MCF 10A (cell line): ENCODE measurements at regions not wholly inside any gene's neighbourhood (a gene's known extent, or its start where the extent isn't known, plus 50 kb on each side); places are given as distances from the start of the nearest gene placed in this dataset.

Experiments used
- BruUV-seq: library from RNA; stranded (reverse); fragments of 400-500 nt; replicated peaks from 2 replicates; lab custom pipeline; 2021; lab: Mats Ljungman, UMichigan
- CTCF ChIA-PET: fragments of 300-600 bp; sonication (Branson Sonifier 250); formaldehyde crosslinking; extraction: SDS; loops from one replicate; lab custom pipeline; 2021; ENCODE audit warnings: antibody characterized with exemption, inconsistent platforms; lab: Yijun Ruan, JAX
- POLR2A ChIA-PET: fragments of 300-600, 350-650 bp; sonication (Branson Sonifier 250); formaldehyde crosslinking; extraction: SDS; loops from one replicate; lab custom pipeline; 2020; ENCODE audit warnings: antibody characterized with exemption, inconsistent platforms; lab: Yijun Ruan, JAX
- DNase-seq: peaks from one replicate; pipeline ENCODE4 v3.0.0-alpha.2; 2018; ENCODE audit not compliant: unreplicated experiment
- H3K27ac Mint-ChIP-seq: one replicate; pipeline ENCODE4 v1.8.0; 2022; ENCODE audit warnings: mild to moderate bottlenecking, low read depth, mixed read lengths; ENCODE audit not compliant: unreplicated experiment
- H3K27me3 Mint-ChIP-seq: one replicate; pipeline ENCODE4 v1.8.0; 2022; ENCODE audit warnings: mixed read lengths; ENCODE audit not compliant: insufficient read depth, unreplicated experiment
- H3K36me3 Mint-ChIP-seq: one replicate; pipeline ENCODE4 v1.8.0; 2022; ENCODE audit warnings: mild to moderate bottlenecking, moderate library complexity, mixed read lengths; ENCODE audit not compliant: insufficient read depth, unreplicated experiment
- H3K4me1 Mint-ChIP-seq: one replicate; pipeline ENCODE4 v1.8.0; 2022; ENCODE audit warnings: mixed read lengths; ENCODE audit not compliant: insufficient read depth, unreplicated experiment
- H3K4me3 Mint-ChIP-seq: one replicate; pipeline ENCODE4 v1.8.0; 2022; ENCODE audit warnings: mild to moderate bottlenecking, moderate library complexity, mixed read lengths; ENCODE audit not compliant: unreplicated experiment
- H3K9me3 Mint-ChIP-seq: one replicate; pipeline ENCODE4 v1.8.0; 2022; ENCODE audit warnings: mixed read lengths; ENCODE audit not compliant: unreplicated experiment
- intact Hi-C: fragments of 100-400 bp; cut with micrococcal nuclease; formaldehyde crosslinking; loops from 2 replicates; pipeline ENCODE4 v1.14.1; 2022
- TF ChIP-seq, protein P1 (sequence below): fragments of 200-600 bp; IDR thresholded peaks from one replicate; pipeline ENCODE4 v1.8.0; 2022; ENCODE audit warnings: antibody characterized with exemption, mild to moderate bottlenecking; ENCODE audit not compliant: unreplicated experiment

DNA sequence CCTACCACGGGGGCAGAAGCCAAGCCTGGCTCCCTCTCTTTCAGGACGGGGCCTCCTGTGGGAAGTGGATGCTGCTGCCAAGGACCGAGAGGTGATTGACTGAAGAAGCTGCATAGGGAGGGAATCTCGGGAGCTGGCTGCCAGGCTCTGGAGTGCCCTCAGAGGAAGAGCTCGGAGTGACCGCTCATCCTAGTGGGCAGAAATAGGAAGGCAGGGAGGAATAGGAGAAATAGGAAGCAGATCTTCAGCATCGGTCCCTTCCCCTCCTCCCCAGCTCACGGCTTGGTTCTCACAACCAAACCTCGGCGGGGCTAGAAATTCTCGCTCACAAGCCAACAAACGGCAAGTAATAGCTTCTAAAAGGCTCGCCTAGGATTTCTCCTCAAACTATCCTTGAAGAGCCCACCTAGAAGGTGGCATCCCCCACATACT, 159.9 kb upstream of the RAI14 start:
- BruUV-seq = no TSS peak
- intact Hi-C loops = no loop called here
- Mint-ChIP-seq H3K36me3 (no peaks in the 10 kb centered on the region), H3K27me3 (no peaks in the 10 kb centered on the region), H3K9me3 (no peaks in the 10 kb centered on the region), H3K4me1 (peaks cover 19% of the 10 kb centered on the region), H3K27ac (no peak overlapping the region), H3K4me3 (no peak overlapping the region)
- CTCF ChIA-PET = interaction anchor here (0.5 to 2.2 kb wide), 7 partner anchors 9 to 507 kb away, joined by 3 to 15 read pairs (median 3); no protein-coding TSS in a partner anchor
- POLR2A ChIA-PET = interaction anchor here (1.6 kb wide), 1 partner anchor 13 kb away, joined by 4 read pairs; no protein-coding TSS in a partner anchor
- no peak for DNase-seq
- TF ChIP-seq, protein P1, sequence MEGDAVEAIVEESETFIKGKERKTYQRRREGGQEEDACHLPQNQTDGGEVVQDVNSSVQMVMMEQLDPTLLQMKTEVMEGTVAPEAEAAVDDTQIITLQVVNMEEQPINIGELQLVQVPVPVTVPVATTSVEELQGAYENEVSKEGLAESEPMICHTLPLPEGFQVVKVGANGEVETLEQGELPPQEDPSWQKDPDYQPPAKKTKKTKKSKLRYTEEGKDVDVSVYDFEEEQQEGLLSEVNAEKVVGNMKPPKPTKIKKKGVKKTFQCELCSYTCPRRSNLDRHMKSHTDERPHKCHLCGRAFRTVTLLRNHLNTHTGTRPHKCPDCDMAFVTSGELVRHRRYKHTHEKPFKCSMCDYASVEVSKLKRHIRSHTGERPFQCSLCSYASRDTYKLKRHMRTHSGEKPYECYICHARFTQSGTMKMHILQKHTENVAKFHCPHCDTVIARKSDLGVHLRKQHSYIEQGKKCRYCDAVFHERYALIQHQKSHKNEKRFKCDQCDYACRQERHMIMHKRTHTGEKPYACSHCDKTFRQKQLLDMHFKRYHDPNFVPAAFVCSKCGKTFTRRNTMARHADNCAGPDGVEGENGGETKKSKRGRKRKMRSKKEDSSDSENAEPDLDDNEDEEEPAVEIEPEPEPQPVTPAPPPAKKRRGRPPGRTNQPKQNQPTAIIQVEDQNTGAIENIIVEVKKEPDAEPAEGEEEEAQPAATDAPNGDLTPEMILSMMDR = no peak

DNA sequence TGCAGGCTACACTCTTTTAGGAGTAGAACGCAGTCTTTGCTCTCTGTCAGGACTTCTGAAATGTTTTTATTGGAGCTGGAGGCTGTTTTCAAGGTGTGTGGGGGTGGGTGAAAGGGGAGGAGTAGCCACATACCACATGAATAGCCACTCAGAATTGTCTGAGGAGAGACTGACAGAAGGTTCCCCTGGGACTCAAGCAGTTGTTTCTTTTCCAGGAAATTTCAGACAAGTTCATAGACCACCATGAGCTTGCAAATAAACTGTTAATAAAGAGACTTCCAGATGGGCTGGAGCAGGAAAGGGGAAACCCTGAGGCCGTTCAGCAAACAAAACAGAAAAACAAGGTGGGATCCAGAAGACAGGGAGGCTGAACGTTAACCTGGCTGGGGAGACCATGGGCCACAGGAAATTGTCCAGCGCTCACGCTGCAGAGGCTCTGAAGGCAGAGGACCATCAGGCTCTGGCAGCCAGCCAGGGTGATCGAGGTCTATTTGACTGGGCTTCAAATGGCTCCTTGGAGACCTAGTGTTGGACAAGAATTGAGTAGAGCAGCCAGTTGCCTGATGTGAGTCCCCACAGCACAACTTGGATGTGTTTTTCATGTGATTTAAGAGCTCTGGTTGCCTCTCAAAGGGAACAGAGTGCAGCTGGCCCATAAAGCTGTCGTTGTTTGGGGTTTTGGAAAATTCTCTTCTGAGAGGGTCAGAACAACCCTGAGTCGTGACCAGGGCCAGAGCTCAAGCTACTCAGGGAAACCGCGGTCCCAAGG, 159.2 kb upstream of the RAI14 start:
- ChIA-PET CTCF (interaction anchor here (0.5 to 2.2 kb wide), 7 partner anchors 10 to 506 kb away, joined by 3 to 15 read pairs (median 3); no protein-coding TSS in a partner anchor), POLR2A (interaction anchor here (1.0 to 1.6 kb wide), 2 partner anchors 12 to 461 kb away, joined by 3 to 4 read pairs; no protein-coding TSS in a partner anchor)
- no peaks in the 10 kb centered on the region for H3K36me3 Mint-ChIP-seq
- intact Hi-C loops = no loop called here
- TF ChIP-seq, protein P1 = no peak
- no peak overlapping the region for H3K27ac Mint-ChIP-seq
- H3K27me3 Mint-ChIP-seq = no peaks in the 10 kb centered on the region
- DNase-seq = no peak
- H3K4me3 Mint-ChIP-seq = no peak overlapping the region
- BruUV-seq = no TSS peak
- peaks cover 19% of the 10 kb centered on the region for H3K4me1 Mint-ChIP-seq
- H3K9me3 Mint-ChIP-seq = no peaks in the 10 kb centered on the region

DNA sequence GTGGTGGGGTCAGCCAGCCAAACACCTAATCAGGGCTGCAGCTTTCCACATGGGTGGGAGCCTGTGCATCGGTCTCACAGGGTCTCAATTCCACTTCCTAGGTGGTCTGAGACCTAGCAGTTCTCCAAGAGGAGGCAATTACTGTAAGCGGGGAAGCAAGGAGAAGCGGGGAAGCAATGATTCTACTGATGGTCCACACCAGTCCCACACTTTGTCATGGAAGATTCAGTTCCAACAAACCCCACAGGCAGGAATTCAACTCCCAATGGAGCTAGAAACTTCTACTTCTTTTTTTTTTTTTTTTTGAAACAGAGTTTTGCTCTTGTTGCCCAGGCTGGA, 158.7 kb upstream of the RAI14 start:
- TF ChIP-seq, protein P1 = no peak
- no TSS peak for BruUV-seq
- Mint-ChIP-seq H3K27me3 (no peaks in the 10 kb centered on the region), H3K36me3 (no peaks in the 10 kb centered on the region), H3K27ac (no peak overlapping the region), H3K4me3 (no peak overlapping the region), H3K9me3 (no peaks in the 10 kb centered on the region), H3K4me1 (peaks cover 19% of the 10 kb centered on the region)
- no peak for DNase-seq
- ChIA-PET CTCF (interaction anchor here (0.6 to 2.2 kb wide), 5 partner anchors 11 to 432 kb away, joined by 3 to 15 read pairs (median 3); no protein-coding TSS in a partner anchor), POLR2A (interaction anchor here (1.0 to 1.6 kb wide), 2 partner anchors 12 to 462 kb away, joined by 3 to 4 read pairs; no protein-coding TSS in a partner anchor)
- intact Hi-C loops = no loop called here

DNA sequence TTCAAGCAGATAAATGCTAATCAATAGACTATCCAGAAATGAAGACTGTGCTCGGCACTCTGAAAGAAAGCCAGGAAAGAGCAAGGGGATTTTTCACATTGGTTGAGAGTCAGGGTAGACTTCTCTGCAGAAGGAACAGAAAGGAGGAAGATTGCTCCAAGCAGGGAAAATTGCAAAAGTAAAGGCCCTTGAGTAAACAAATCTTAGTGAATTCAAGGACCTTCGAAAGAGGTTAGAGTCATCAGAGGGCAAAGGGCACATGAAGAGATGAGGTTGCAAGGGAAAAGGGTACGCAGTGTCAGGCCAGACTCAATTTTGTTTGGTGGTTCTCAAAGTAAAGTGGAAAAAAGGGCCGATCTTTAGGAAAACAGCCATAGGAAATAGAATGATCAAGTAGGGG, 157.6 kb upstream of the RAI14 start:
- TF ChIP-seq, protein P1 = no peak
- Mint-ChIP-seq H3K4me3 (no peak overlapping the region), H3K36me3 (no peaks in the 10 kb centered on the region), H3K27me3 (no peaks in the 10 kb centered on the region), H3K27ac (peak overlapping the region; percentile 35), H3K4me1 (peaks cover 19% of the 10 kb centered on the region), H3K9me3 (no peaks in the 10 kb centered on the region)
- BruUV-seq = no TSS peak
- CTCF ChIA-PET = interaction anchor here (0.6 to 3.4 kb wide), 4 partner anchors 12 to 400 kb away, joined by 3 to 27 read pairs (median 4); no protein-coding TSS in a partner anchor
- POLR2A ChIA-PET = interaction anchor here (0.6 to 1.8 kb wide), 5 partner anchors 12 to 431 kb away, joined by 3 to 6 read pairs (median 5); partner anchors contain the start of genes BRIX1, DNAJC21 and RAD1
- no peak for DNase-seq
- intact Hi-C loops = no loop called here
